Esophagus muscularis mucosa (tissue), 4 donors: ENCODE measurements at regions not wholly inside any gene's neighbourhood (a gene's known extent, or its start where the extent isn't known, plus 50 kb on each side); places are given as distances from the start of the nearest gene placed in this dataset.

Experiments used
- DNase-seq: peaks from one replicate; pipeline ENCODE4 v3.0.0-alpha.2; 2017; ENCODE audit errors: extremely low spot score
- H3K27ac ChIP-seq, 4 donors: fragments of 200-600 bp; sonication (generic); replicated peaks in 1 of 4; 1 replicate in 3 of 4; 2 replicates in 1 of 4; pipeline ENCODE4 v1.5.1; 2016 to 2019; ENCODE audit warnings: mild to moderate bottlenecking in 1 of 4
- H3K27me3 ChIP-seq, 4 donors: fragments of 200-600 bp; sonication (generic); one replicate each; pipeline versions ENCODE4 v1.5.1 to v1.6.0; 2016 to 2019
- H3K36me3 ChIP-seq, 4 donors: fragments of 200-600 bp; sonication (generic); one replicate each; pipeline ENCODE4 v1.5.1; 2016 to 2019
- H3K4me1 ChIP-seq, 4 donors: fragments of 200-600 bp; sonication (generic); one replicate each; pipeline ENCODE4 v1.5.1; 2016 to 2019
- H3K4me3 ChIP-seq, 4 donors: fragments of 200-600 bp; sonication (generic); 1 replicate in 2 of 4; 2 replicates in 2 of 4; pipeline ENCODE4 v1.5.1; 2016 to 2019; ENCODE audit warnings: mild to moderate bottlenecking in 4 of 4, moderate library complexity in 1 of 4
- H3K9me3 ChIP-seq, 4 donors: fragments of 200-600 bp; sonication (generic); 1 replicate in 3 of 4; 2 replicates in 1 of 4; pipeline ENCODE4 v1.5.1; 2016 to 2019
- CTCF ChIP-seq, 3 experiments: fragments of 200-600 bp in 2 of 3; fragments of 450-650 bp in 1 of 3; sonication (generic) in 2 of 3; IDR thresholded peaks; one replicate each; pipeline ENCODE4 v1.5.1; 2017 to 2019; ENCODE audit warnings: antibody characterized with exemption in 3 of 3, mild to moderate bottlenecking in 2 of 3, moderate library complexity in 1 of 3
- EP300 ChIP-seq: sonication (generic); formaldehyde crosslinking; IDR thresholded peaks from one replicate; pipeline ENCODE4 v1.6.1; 2017; ENCODE audit warnings: antibody characterized with exemption
- POLR2A ChIP-seq: fragments of 450-650 bp; IDR thresholded peaks from one replicate; pipeline ENCODE4 v1.6.1; 2017; ENCODE audit warnings: antibody characterized with exemption, moderate library complexity, mild to moderate bottlenecking, low read depth
- POLR2AphosphoS5 ChIP-seq, 2 donors: sonication (generic); formaldehyde crosslinking; IDR thresholded peaks; one replicate each; pipeline ENCODE4 v1.6.1; 2017; ENCODE audit warnings: antibody characterized with exemption in 2 of 2
- WGBS: methylation state at CpG from one replicate; pipeline ENCODE4 v1.1.5; 2018; 5-methylcytosine and 5-hydroxymethylcytosine counted together
- intact Hi-C: fragments of 100-400 bp; cut with DNase I; formaldehyde crosslinking; loops from one replicate; pipeline ENCODE4 v1.15.1; 2023

GRCh38 chr9:106773750-106774149 lies 89.2 kb upstream of the ZNF462 start:
- Histone ChIP-seq H3K9me3 (no peaks in the 10 kb centered on the region), H3K27ac (no peak overlapping the region), H3K27me3 (no peaks in the 10 kb centered on the region), H3K4me3 (no peak overlapping the region), H3K36me3 (no peaks in the 10 kb centered on the region), H3K4me1 (peaks cover 0 to 4% (median 0%) of the 10 kb centered on the region in 4 donors)
- 77% methylated on average over 7 of the region's 7 CpGs for WGBS
- no peak for DNase-seq
- intact Hi-C loops: no loop called here
- TF ChIP-seq CTCF (IDR thresholded peaks at IDR 0.05): no peak
- no peak for TF ChIP-seq EP300

- Histone ChIP-seq H3K27ac (no peak overlapping the region), H3K27me3 (no peaks in the 10 kb centered on the region), H3K36me3 (no peaks in the 10 kb centered on the region), H3K9me3 (no peaks in the 10 kb centered on the region), H3K4me3 (no peak overlapping the region), H3K4me1 (peaks cover 0 to 4% (median 0%) of the 10 kb centered on the region in 4 donors)
- no peak for TF ChIP-seq POLR2A
- TF ChIP-seq CTCF (IDR thresholded peaks at IDR 0.05): no peak
- TF ChIP-seq POLR2AphosphoS5 (IDR thresholded peaks at IDR 0.05): no peak
- no peak for TF ChIP-seq EP300
- DNase-seq: no peak
- WGBS: 98% methylated on average over 3 of the region's 3 CpGs
- intact Hi-C loops: no loop called here
Measured at GRCh38 chr9:106775960-106776359, 87.0 kb upstream of the ZNF462 start.

- Histone ChIP-seq H3K36me3 (no peaks in the 10 kb centered on the region), H3K27ac (no peak overlapping the region), H3K4me1 (no peaks in the 10 kb centered on the region), H3K9me3 (no peaks in the 10 kb centered on the region), H3K4me3 (no peak overlapping the region), H3K27me3 (no peaks in the 10 kb centered on the region)
- no peak for DNase-seq
- intact Hi-C loops: no loop called here
- TF ChIP-seq CTCF (IDR thresholded peaks at IDR 0.05) (no peak), EP300 (no peak), POLR2AphosphoS5 (IDR thresholded peaks at IDR 0.05) (no peak), POLR2A (no peak)
Measured at GRCh38 chr9:106779796-106780195, 83.2 kb upstream of the ZNF462 start.

- DNase-seq: no peak
- 86% methylated on average over 1 of the region's 1 CpG for WGBS
- Histone ChIP-seq H3K27ac (no peak overlapping the region), H3K27me3 (no peaks in the 10 kb centered on the region), H3K4me3 (no peak overlapping the region), H3K4me1 (no peaks in the 10 kb centered on the region), H3K36me3 (no peaks in the 10 kb centered on the region), H3K9me3 (no peaks in the 10 kb centered on the region)
- TF ChIP-seq POLR2AphosphoS5 (IDR thresholded peaks at IDR 0.05) (no peak), EP300 (no peak), POLR2A (no peak), CTCF (IDR thresholded peaks at IDR 0.05) (no peak)
- intact Hi-C loops: no loop called here
Measured at GRCh38 chr9:106783121-106783520, 79.8 kb upstream of the ZNF462 start.

- WGBS: 77% methylated on average over 3 of the region's 3 CpGs
Measured at GRCh38 chr9:106784076-106784475, 78.9 kb upstream of the ZNF462 start.

More at GRCh38 chr9:106784076-106784475, 78.9 kb upstream of the ZNF462 start:
- TF ChIP-seq POLR2A (no peak), EP300 (no peak), POLR2AphosphoS5 (IDR thresholded peaks at IDR 0.05) (no peak), CTCF (IDR thresholded peaks at IDR 0.05) (no peak)
- H3K4me3 ChIP-seq: no peak overlapping the region
- no peak for DNase-seq
- H3K27me3 ChIP-seq: no peaks in the 10 kb centered on the region
- H3K27ac ChIP-seq: no peak overlapping the region
- no peaks in the 10 kb centered on the region for H3K9me3 ChIP-seq
- H3K36me3 ChIP-seq: no peaks in the 10 kb centered on the region
- H3K4me1 ChIP-seq: no peaks in the 10 kb centered on the region
- intact Hi-C loops: no loop called here
